ENCODE measurements at regions not wholly inside any gene's neighbourhood (a gene's known extent, or its start where the extent isn't known, plus 50 kb on each side); places are given as distances from the start of the nearest gene placed in this dataset.
"Not testable (repeated sequence)": the region's sequence is repeated elsewhere in the genome, so short reads cannot be mapped to it uniquely, and the experiment has no call there.

DNA sequence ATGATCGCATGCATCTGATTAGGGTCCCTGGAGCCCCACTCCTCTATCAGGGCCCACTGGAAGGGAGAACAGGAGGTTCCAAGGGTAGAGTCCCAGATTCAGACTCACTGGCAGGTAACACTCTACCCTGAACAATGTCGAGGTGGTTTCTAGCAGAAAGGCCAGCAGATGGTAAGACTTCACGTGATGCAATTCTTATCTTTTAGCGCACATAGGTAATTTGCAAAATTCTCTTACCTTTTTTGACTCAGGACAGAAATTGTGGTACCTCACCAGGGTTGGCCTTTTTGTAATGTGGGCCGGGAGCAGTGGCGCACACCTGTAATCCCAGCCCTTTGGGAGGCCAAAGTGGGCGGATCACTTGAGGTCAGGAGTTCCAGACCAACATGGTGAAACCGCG lies 228.1 kb upstream of the JARID2 start:
- ChIA-PET CTCF (no interaction called here), POLR2A (ENCODE audit: unreplicated experiment) (no interaction called here)
- Histone ChIP-seq H4K20me1 (ENCODE audit: insufficient read depth) (no peaks in the 10 kb centered on the region), H3K27ac (no peak overlapping the region), H3K79me2 (ENCODE audit: low read depth) (no peaks in the 10 kb centered on the region), H3K27me3 (ENCODE audit: insufficient read depth, low read depth) (no peaks in the 10 kb centered on the region), H3K4me1 (replicated peaks; ENCODE audit: insufficient read depth) (peaks cover 18% of the 10 kb centered on the region), H3K4me2 (no peak overlapping the region), H3K9me3 (ENCODE audit: insufficient read depth, low read depth) (no peaks in the 10 kb centered on the region), H3K9me2 (ENCODE audit: insufficient read depth) (no peaks in the 10 kb centered on the region), H2AFZ (no peak overlapping the region), H3F3A (ENCODE audit: insufficient read depth, low read depth) (peaks cover 10% of the 10 kb centered on the region; the same call in 1 of the 2 replicates), H3K36me3 (ENCODE audit: low read depth) (no peaks in the 10 kb centered on the region), H3K4me3 (no peak overlapping the region)
- no TSS peak for BruUV-seq (replicated peaks)
- intact Hi-C loops (cut with micrococcal nuclease; ENCODE audit: unreplicated experiment): no loop called here
- no peak for DNase-seq
- TF ChIP-seq CTCF (conservative IDR thresholded peaks at IDR 0.05): no peak
- no peak for TF ChIP-seq EZH2 (IDR thresholded peaks at IDR 0.05; ENCODE audit: low read depth)

DNA sequence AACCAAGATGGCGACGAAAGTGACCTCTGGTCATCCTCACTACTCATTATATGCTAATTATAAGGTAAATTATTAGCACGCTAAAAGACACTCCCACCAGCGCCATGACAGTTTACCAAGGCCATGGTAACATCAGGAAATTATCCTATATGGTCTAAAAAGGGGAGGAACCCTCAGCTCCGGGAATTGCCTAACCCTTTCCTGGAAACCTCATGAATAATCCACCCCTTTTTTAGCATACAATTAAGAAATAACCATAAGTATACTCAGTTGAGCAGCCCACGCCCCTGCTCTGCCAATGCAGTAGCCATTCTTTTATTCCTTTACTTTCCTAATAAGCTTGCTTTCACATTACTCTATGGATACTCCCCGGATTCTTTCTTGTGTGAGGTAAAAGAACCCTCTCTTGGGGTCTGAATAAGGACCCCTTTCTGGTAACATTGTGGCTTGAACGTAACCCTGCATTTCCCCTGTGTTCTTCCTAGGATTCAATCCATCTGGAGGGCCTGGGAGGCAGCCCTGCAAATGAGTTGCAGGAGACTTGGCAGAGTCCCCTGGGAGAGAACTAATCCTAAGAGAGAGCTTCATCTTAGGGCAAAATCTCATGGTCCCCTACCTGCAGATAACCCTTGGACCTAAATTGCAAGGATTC lies 225.6 kb upstream of the JARID2 start:
- TF ChIP-seq EZH2 (IDR thresholded peaks at IDR 0.05; ENCODE audit: low read depth) (no peak), CTCF (conservative IDR thresholded peaks at IDR 0.05) (no peak)
- CTCF ChIA-PET: no interaction called here
- no peaks in the 10 kb centered on the region for H3K9me2 ChIP-seq (ENCODE audit: insufficient read depth)
- no peaks in the 10 kb centered on the region for H3K36me3 ChIP-seq (ENCODE audit: low read depth)
- POLR2A ChIA-PET (ENCODE audit: unreplicated experiment): no interaction called here
- no peaks in the 10 kb centered on the region for H3K9me3 ChIP-seq (ENCODE audit: insufficient read depth, low read depth)
- no peaks in the 10 kb centered on the region for H3K27me3 ChIP-seq (ENCODE audit: insufficient read depth, low read depth)
- no peak for DNase-seq
- BruUV-seq (replicated peaks): no TSS peak
- H3F3A ChIP-seq (ENCODE audit: insufficient read depth, low read depth): peaks cover 10% of the 10 kb centered on the region; the same call in 1 of the 2 replicates
- no peak overlapping the region for H3K4me3 ChIP-seq
- intact Hi-C loops (cut with micrococcal nuclease; ENCODE audit: unreplicated experiment): no loop called here
- no peak overlapping the region for H2AFZ ChIP-seq
- H3K79me2 ChIP-seq (ENCODE audit: low read depth): no peaks in the 10 kb centered on the region
- no peak overlapping the region for H3K27ac ChIP-seq
- H3K4me1 ChIP-seq (replicated peaks; ENCODE audit: insufficient read depth): peaks cover 27% of the 10 kb centered on the region
- no peak overlapping the region for H3K4me2 ChIP-seq
- H4K20me1 ChIP-seq (ENCODE audit: insufficient read depth): no peaks in the 10 kb centered on the region

DNA sequence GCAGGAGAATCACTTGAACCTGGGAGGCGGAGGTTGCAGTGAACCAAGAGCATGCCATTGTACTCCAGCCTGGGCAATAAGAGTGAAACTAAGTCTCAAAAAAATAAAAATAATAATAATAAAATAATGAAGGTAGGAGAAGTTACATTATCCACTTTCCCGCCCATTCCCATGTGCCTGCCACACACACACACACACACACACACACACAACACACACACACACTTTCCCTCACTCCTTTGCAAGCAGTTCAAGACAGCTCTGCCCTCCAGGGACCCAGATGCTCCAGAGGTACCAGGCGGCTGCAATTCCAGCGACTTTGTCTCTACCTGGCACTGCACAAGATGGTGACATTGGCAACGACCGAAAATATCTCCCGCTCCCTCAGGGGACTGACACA lies 224.8 kb upstream of the JARID2 start:
- Histone ChIP-seq H2AFZ (no peak overlapping the region), H3K9me3 (ENCODE audit: insufficient read depth, low read depth) (no peaks in the 10 kb centered on the region), H3K36me3 (ENCODE audit: low read depth) (no peaks in the 10 kb centered on the region), H3K79me2 (ENCODE audit: low read depth) (no peaks in the 10 kb centered on the region), H3K9me2 (ENCODE audit: insufficient read depth) (no peaks in the 10 kb centered on the region), H3K4me2 (peak overlapping the region; percentile 74), H3K27ac (peak overlapping the region; percentile 79), H3K27me3 (ENCODE audit: insufficient read depth, low read depth) (no peaks in the 10 kb centered on the region), H3K4me1 (replicated peaks; ENCODE audit: insufficient read depth) (peaks cover 27% of the 10 kb centered on the region), H3K4me3 (peak overlapping the region; percentile 39; the same call in 1 of the 2 replicates), H4K20me1 (ENCODE audit: insufficient read depth) (no peaks in the 10 kb centered on the region), H3F3A (ENCODE audit: insufficient read depth, low read depth) (peaks cover 10% of the 10 kb centered on the region; the same call in 1 of the 2 replicates)
- intact Hi-C loops (cut with micrococcal nuclease; ENCODE audit: unreplicated experiment): no loop called here
- CTCF ChIA-PET: no interaction called here
- TF ChIP-seq EZH2 (IDR thresholded peaks at IDR 0.05; ENCODE audit: low read depth): no peak
- no TSS peak for BruUV-seq (replicated peaks)
- no peak for DNase-seq
- POLR2A ChIA-PET (ENCODE audit: unreplicated experiment): no interaction called here

GRCh38 chr6:15023018-15023417 lies 222.9 kb upstream of the JARID2 start:
- POLR2A ChIA-PET (ENCODE audit: unreplicated experiment); H3K4me3 ChIP-seq; H2AFZ ChIP-seq; H3K27me3 ChIP-seq (ENCODE audit: insufficient read depth, low read depth); H3F3A ChIP-seq (ENCODE audit: insufficient read depth, low read depth); H3K4me2 ChIP-seq; CTCF ChIA-PET; intact Hi-C loops (cut with micrococcal nuclease; ENCODE audit: unreplicated experiment); H3K9me3 ChIP-seq (ENCODE audit: insufficient read depth, low read depth); H4K20me1 ChIP-seq (ENCODE audit: insufficient read depth); H3K79me2 ChIP-seq (ENCODE audit: low read depth); H3K36me3 ChIP-seq (ENCODE audit: low read depth); BruUV-seq (replicated peaks); H3K9me2 ChIP-seq (ENCODE audit: insufficient read depth); DNase-seq: not testable (repeated sequence)
- H3K27ac ChIP-seq: peak overlapping the region; percentile 79; the same call in 1 of the 2 replicates
- peaks cover 34% of the 10 kb centered on the region for H3K4me1 ChIP-seq (replicated peaks; ENCODE audit: insufficient read depth)
